ENCODE measurements at regions not wholly inside any gene's neighbourhood (a gene's known extent, or its start where the extent isn't known, plus 50 kb on each side); places are given as distances from the start of the nearest gene placed in this dataset.

- Histone ChIP-seq H2BK120ac (replicated peaks; ENCODE audit: low read depth, low read length) (no peak overlapping the region), H4K5ac (ENCODE audit: insufficient read length, low read depth, low read length) (no peak overlapping the region), H3K14ac (ENCODE audit: insufficient read length) (no peak overlapping the region), H4K20me1 (replicated peaks in 1 of 2; ENCODE audit: control insufficient read depth in 1 of 2, insufficient read depth in 2 of 2, low read length in 2 of 2) (no peaks in the 10 kb centered on the region), H4K8ac (ENCODE audit: extremely low read depth, insufficient read depth, low read length) (no peak overlapping the region), H2BK5ac (ENCODE audit: low read depth, low read length) (no peak overlapping the region), H3K4me3 (ENCODE audit: extremely low read depth in 1 of 4, insufficient read depth in 2 of 4, low read depth in 3 of 4, low read length in 4 of 4) (no peak overlapping the region), H3K27ac (ENCODE audit: low read depth, low read length) (no peak overlapping the region), H3K56ac (replicated peaks; ENCODE audit: insufficient read length, low read depth, low read length) (no peak overlapping the region), H2AK5ac (ENCODE audit: low read depth, low read length) (no peak overlapping the region), H3K4ac (replicated peaks; ENCODE audit: insufficient read length, low read depth, low read length) (no peak overlapping the region), H3K4me2 (ENCODE audit: insufficient read depth in 1 of 2, low read depth in 2 of 2, low read length in 2 of 2) (no peak overlapping the region), H3K79me1 (ENCODE audit: low read depth, low read length) (no peaks in the 10 kb centered on the region), H3K36me3 (ENCODE audit: control insufficient read depth in 2 of 4, insufficient read depth in 4 of 4, low read length in 3 of 4) (no peaks in the 10 kb centered on the region), H3K23me2 (ENCODE audit: low read depth, low read length) (no peaks in the 10 kb centered on the region), H3K27me3 (replicated peaks in 1 of 4; ENCODE audit: control insufficient read depth in 3 of 4, extremely low read depth in 1 of 4, insufficient read depth in 3 of 4, low read length in 3 of 4) (no peaks in the 10 kb centered on the region), H2BK20ac (ENCODE audit: low read length) (no peak overlapping the region), H2AFZ (ENCODE audit: low read length) (no peak overlapping the region), H3K23ac (ENCODE audit: insufficient read length) (no peak overlapping the region), H2BK12ac (ENCODE audit: low read depth, low read length) (no peak overlapping the region), H4K91ac (replicated peaks; ENCODE audit: insufficient read length, low read length) (no peak overlapping the region), H3K9ac (replicated peaks in 1 of 4; ENCODE audit: extremely low read depth in 1 of 4, low read depth in 3 of 4, low read length in 3 of 4) (no peak overlapping the region), H3K9me3 (ENCODE audit: insufficient read depth in 2 of 2, low read depth in 1 of 2, low read length in 1 of 2) (no peaks in the 10 kb centered on the region), H3K18ac (ENCODE audit: extremely low read depth, low read length) (no peak overlapping the region), H2BK15ac (ENCODE audit: low read length) (no peak overlapping the region), H3K4me1 (replicated peaks in 1 of 4; ENCODE audit: control insufficient read depth in 3 of 4, insufficient read depth in 4 of 4, low read length in 3 of 4) (peaks cover 0 to 2% (median 0%) of the 10 kb centered on the region in 4 experiments; a peak in 1 of 7 replicates), H3K79me2 (ENCODE audit: control insufficient read depth in 1 of 2, insufficient read depth in 2 of 2, low read length in 2 of 2) (no peaks in the 10 kb centered on the region)
- TF ChIP-seq BACH1 (IDR thresholded peaks at IDR 0.05; ENCODE audit: low read length) (no peak), RBBP5 (IDR thresholded peaks at IDR 0.05; ENCODE audit: borderline replicate concordance, low read depth, low read length) (no peak), ASH2L (IDR thresholded peaks at IDR 0.05; ENCODE audit: low read length) (no peak), CBX8 (IDR thresholded peaks at IDR 0.05; ENCODE audit: borderline replicate concordance, low read depth, low read length) (no peak), CEBPB (IDR thresholded peaks at IDR 0.05; ENCODE audit: low read depth, low read length) (no peak), KDM4A (IDR thresholded peaks at IDR 0.05; ENCODE audit: low read depth, low read length, severe bottlenecking) (no peak), RXRA (IDR thresholded peaks at IDR 0.05; ENCODE audit: insufficient read depth, low read depth, low read length) (no peak), NRF1 (IDR thresholded peaks at IDR 0.05; ENCODE audit: low read depth, low read length) (no peak), HDAC6 (IDR thresholded peaks at IDR 0.05; ENCODE audit: low read depth, low read length) (no peak), TBP (IDR thresholded peaks at IDR 0.05; ENCODE audit: low read depth, low read length) (no peak)
- FAIRE-seq (no peak), DNase-seq (ENCODE audit: low read depth in 1 of 2, low spot score in 2 of 2) (no peak)
- WGBS, 2 experiments (ENCODE audit: extremely low coverage in 1 of 2, insufficient coverage in 1 of 2, insufficient read length in 1 of 2, insufficient replicate concordance in 2 of 2, low coverage in 1 of 2, low lambda C conversion rate in 2 of 2, missing lambda C conversion rate in 1 of 2) = 95% methylated on average over 6 of the region's 6 CpGs; no CpG with 5 or more reads in 1 of the 2 experiments
- ChIA-PET POLR2A (ENCODE audit: partially characterized antibody) (no interaction called here), CTCF (ENCODE audit: partially characterized antibody) (no interaction called here)
Observed at GRCh38 chr4:187569871-187570270, 425.7 kb upstream of the ZFP42 start.

All from H1 (cell line).